WTC11 (cell line): ENCODE measurements at regions not wholly inside any gene's neighbourhood (a gene's known extent, or its start where the extent isn't known, plus 50 kb on each side); places are given as distances from the start of the nearest gene placed in this dataset.

Experiments used
- ATAC-seq: fragments of 200-7000 bp; cut with Tn5 transposase; 2 replicates; pipeline ENCODE4 v1.10.0; 2021; ENCODE audit warnings: mild to moderate bottlenecking, moderate library complexity
- CTCF ChIA-PET: fragments of 300-600 bp; sonication (Branson Sonifier 250); formaldehyde crosslinking; loops from one replicate; lab custom pipeline; 2021; ENCODE audit warnings: antibody characterized with exemption; lab: Charles Lee
- POLR2A ChIA-PET: fragments of 350-600 bp; sonication (Branson Sonifier 250); formaldehyde crosslinking; loops from one replicate; lab custom pipeline; 2021; ENCODE audit warnings: antibody characterized with exemption; lab: Charles Lee
- DNase-seq: peaks from one replicate; pipeline ENCODE4 v3.0.0; 2021; ENCODE audit warnings: low spot score
- H3K27ac Mint-ChIP-seq: 2 replicates; pipeline ENCODE4 v1.8.0; 2021; ENCODE audit warnings: mixed read lengths
- H3K27me3 Mint-ChIP-seq: 2 replicates; pipeline ENCODE4 v1.8.0; 2021; ENCODE audit warnings: low read depth, mild to moderate bottlenecking, moderate library complexity, mixed read lengths
- H3K36me3 Mint-ChIP-seq: 2 replicates; pipeline ENCODE4 v1.8.0; 2021; ENCODE audit warnings: mixed read lengths
- H3K4me1 Mint-ChIP-seq: 2 replicates; pipeline ENCODE4 v1.8.0; 2022; ENCODE audit warnings: mixed read lengths
- H3K4me3 Mint-ChIP-seq: 2 replicates; pipeline ENCODE4 v1.8.0; 2021; ENCODE audit warnings: mild to moderate bottlenecking, moderate library complexity, mixed read lengths
- H3K9me3 Mint-ChIP-seq: 2 replicates; pipeline ENCODE4 v1.8.0; 2021; ENCODE audit warnings: mixed read lengths
- ATF1 ChIP-seq: sonication (generic); formaldehyde crosslinking; IDR thresholded peaks from 2 replicates; pipeline ENCODE4 v1.8.1; 2023; ENCODE audit warnings: mild to moderate bottlenecking, moderate library complexity, missing genetic modification reagents
- EMX1 ChIP-seq: fragments of 250-450 bp; sonication (Bioruptor Pico); IDR thresholded peaks from 2 replicates; pipeline ENCODE4 v1.8.0; 2021; ENCODE audit warnings: mild to moderate bottlenecking
- FOXK1 ChIP-seq: sonication (generic); formaldehyde crosslinking; IDR thresholded peaks from 2 replicates; pipeline ENCODE4 v1.8.0; 2022; ENCODE audit warnings: mild to moderate bottlenecking, moderate library complexity, missing genetic modification reagents
- FOXP1 ChIP-seq: sonication (generic); formaldehyde crosslinking; IDR thresholded peaks from 2 replicates; pipeline ENCODE4 v1.8.0; 2022; ENCODE audit warnings: missing genetic modification reagents, mild to moderate bottlenecking, moderate library complexity, borderline replicate concordance
- JAZF1 ChIP-seq: fragments of 250-450 bp; sonication (Bioruptor Pico); IDR thresholded peaks from 2 replicates; pipeline ENCODE4 v1.9.0; 2021; ENCODE audit warnings: moderate library complexity, mild to moderate bottlenecking, inconsistent platforms
- KAT7 ChIP-seq: sonication (generic); formaldehyde crosslinking; IDR thresholded peaks from 2 replicates; pipeline ENCODE4 v1.8.1; 2023; ENCODE audit warnings: missing genetic modification reagents, mild to moderate bottlenecking, borderline replicate concordance
- NR2C2 ChIP-seq: sonication (generic); formaldehyde crosslinking; IDR thresholded peaks from 2 replicates; pipeline ENCODE4 v1.8.0; 2022; ENCODE audit warnings: mild to moderate bottlenecking, missing genetic modification reagents
- RORB ChIP-seq: fragments of 250-450 bp; sonication (Bioruptor Pico); IDR thresholded peaks from 2 replicates; pipeline ENCODE4 v1.9.0; 2021; ENCODE audit warnings: mild to moderate bottlenecking
- SOX15 ChIP-seq: fragments of 250-450 bp; sonication (Bioruptor Pico); IDR thresholded peaks from 2 replicates; pipeline ENCODE4 v1.9.0; 2021; ENCODE audit warnings: mild to moderate bottlenecking
- SP1 ChIP-seq: sonication (generic); formaldehyde crosslinking; conservative IDR thresholded peaks from 2 replicates; pipeline ENCODE4 v1.8.1; 2022; ENCODE audit warnings: missing genetic modification reagents
- TEAD4 ChIP-seq: sonication (generic); formaldehyde crosslinking; IDR thresholded peaks from 2 replicates; pipeline ENCODE4 v1.8.0; 2022; ENCODE audit warnings: mild to moderate bottlenecking, missing genetic modification reagents
- TP53 ChIP-seq: sonication (generic); formaldehyde crosslinking; IDR thresholded peaks from 2 replicates; pipeline ENCODE4 v1.8.1; 2023; ENCODE audit warnings: mild to moderate bottlenecking, missing genetic modification reagents
- ZNF138 ChIP-seq: sonication (generic); formaldehyde crosslinking; conservative IDR thresholded peaks from 2 replicates; pipeline ENCODE4 v1.8.1; 2022; ENCODE audit warnings: mild to moderate bottlenecking, moderate library complexity, missing genetic modification reagents
- ZNF396 ChIP-seq: fragments of 250-450 bp; sonication (Bioruptor Pico); IDR thresholded peaks from 2 replicates; pipeline ENCODE4 v1.8.0; 2021; ENCODE audit warnings: mild to moderate bottlenecking, moderate library complexity, borderline replicate concordance
- ZNF671 ChIP-seq: fragments of 250-450 bp; sonication (Bioruptor Pico); IDR thresholded peaks from 2 replicates; pipeline ENCODE4 v1.8.0; 2021; ENCODE audit warnings: mild to moderate bottlenecking
- TF ChIP-seq, protein P1 (sequence below): sonication (generic); formaldehyde crosslinking; IDR thresholded peaks from 2 replicates; pipeline ENCODE4 v1.8.1; 2023; ENCODE audit warnings: mild to moderate bottlenecking, moderate library complexity, missing genetic modification reagents
- TF ChIP-seq, protein P2 (sequence below): fragments of 250-450 bp; sonication (Bioruptor Pico); conservative IDR thresholded peaks from 2 replicates; pipeline ENCODE4 v1.9.0; 2021; ENCODE audit warnings: mild to moderate bottlenecking
- TF ChIP-seq, protein P3 (sequence below): sonication (generic); formaldehyde crosslinking; IDR thresholded peaks from 2 replicates; pipeline ENCODE4 v1.8.1; 2023; ENCODE audit warnings: mild to moderate bottlenecking, missing genetic modification reagents, moderate library complexity
- TF ChIP-seq, protein P4 (sequence below): sonication (generic); formaldehyde crosslinking; IDR thresholded peaks from 2 replicates; pipeline ENCODE4 v1.8.1; 2022; ENCODE audit warnings: low read depth, mild to moderate bottlenecking, moderate library complexity, missing genetic modification reagents, borderline replicate concordance
- TF ChIP-seq, protein P5 (sequence below): sonication (generic); formaldehyde crosslinking; IDR thresholded peaks from 2 replicates; pipeline ENCODE4 v1.8.0; 2022; ENCODE audit warnings: mild to moderate bottlenecking, missing genetic modification reagents
- TF ChIP-seq, protein P6 (sequence below): sonication (generic); formaldehyde crosslinking; IDR thresholded peaks from 2 replicates; pipeline ENCODE4 v1.8.1; 2022; ENCODE audit warnings: mild to moderate bottlenecking, missing genetic modification reagents, moderate library complexity, borderline replicate concordance
- TF ChIP-seq, protein P7 (sequence below): sonication (generic); formaldehyde crosslinking; IDR thresholded peaks from 2 replicates; pipeline ENCODE4 v1.8.1; 2023; ENCODE audit warnings: mild to moderate bottlenecking, missing genetic modification reagents
- TF ChIP-seq, protein P8 (sequence below): sonication (generic); formaldehyde crosslinking; IDR thresholded peaks from 2 replicates; pipeline ENCODE4 v1.8.0; 2022; ENCODE audit warnings: mild to moderate bottlenecking, missing genetic modification reagents
- TF ChIP-seq, protein P9 (sequence below): sonication (generic); formaldehyde crosslinking; IDR thresholded peaks from 2 replicates; pipeline ENCODE4 v1.8.1; 2022; ENCODE audit warnings: low read depth, missing genetic modification reagents, borderline replicate concordance

DNA sequence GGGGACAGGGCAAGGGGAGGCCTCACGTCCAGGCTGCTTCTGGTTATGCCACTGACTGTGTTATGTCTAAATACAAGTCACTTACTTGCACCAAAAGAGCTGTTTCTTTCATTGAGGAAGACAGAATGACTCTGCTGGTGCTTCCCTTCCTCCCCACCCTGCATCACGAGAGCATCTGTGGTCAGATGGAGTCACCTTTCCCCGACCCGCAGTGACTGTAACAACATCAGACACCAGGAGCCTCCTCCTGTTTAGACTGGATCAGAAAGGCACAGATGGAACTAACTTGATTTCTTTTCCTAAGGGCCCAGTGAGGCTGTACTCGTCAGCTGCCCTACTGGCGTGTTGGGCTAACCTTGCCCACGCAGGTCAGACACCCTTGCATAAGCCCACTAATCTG is 90.3 kb upstream of the ZNF536 start:
- TF ChIP-seq, protein P1, sequence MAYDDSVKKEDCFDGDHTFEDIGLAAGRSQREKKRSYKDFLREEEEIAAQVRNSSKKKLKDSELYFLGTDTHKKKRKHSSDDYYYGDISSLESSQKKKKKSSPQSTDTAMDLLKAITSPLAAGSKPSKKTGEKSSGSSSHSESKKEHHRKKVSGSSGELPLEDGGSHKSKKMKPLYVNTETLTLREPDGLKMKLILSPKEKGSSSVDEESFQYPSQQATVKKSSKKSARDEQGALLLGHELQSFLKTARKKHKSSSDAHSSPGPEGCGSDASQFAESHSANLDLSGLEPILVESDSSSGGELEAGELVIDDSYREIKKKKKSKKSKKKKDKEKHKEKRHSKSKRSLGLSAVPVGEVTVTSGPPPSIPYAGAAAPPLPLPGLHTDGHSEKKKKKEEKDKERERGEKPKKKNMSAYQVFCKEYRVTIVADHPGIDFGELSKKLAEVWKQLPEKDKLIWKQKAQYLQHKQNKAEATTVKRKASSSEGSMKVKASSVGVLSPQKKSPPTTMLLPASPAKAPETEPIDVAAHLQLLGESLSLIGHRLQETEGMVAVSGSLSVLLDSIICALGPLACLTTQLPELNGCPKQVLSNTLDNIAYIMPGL (CRISPR knock-in tag): no peak
- TF ChIP-seq, protein P2, sequence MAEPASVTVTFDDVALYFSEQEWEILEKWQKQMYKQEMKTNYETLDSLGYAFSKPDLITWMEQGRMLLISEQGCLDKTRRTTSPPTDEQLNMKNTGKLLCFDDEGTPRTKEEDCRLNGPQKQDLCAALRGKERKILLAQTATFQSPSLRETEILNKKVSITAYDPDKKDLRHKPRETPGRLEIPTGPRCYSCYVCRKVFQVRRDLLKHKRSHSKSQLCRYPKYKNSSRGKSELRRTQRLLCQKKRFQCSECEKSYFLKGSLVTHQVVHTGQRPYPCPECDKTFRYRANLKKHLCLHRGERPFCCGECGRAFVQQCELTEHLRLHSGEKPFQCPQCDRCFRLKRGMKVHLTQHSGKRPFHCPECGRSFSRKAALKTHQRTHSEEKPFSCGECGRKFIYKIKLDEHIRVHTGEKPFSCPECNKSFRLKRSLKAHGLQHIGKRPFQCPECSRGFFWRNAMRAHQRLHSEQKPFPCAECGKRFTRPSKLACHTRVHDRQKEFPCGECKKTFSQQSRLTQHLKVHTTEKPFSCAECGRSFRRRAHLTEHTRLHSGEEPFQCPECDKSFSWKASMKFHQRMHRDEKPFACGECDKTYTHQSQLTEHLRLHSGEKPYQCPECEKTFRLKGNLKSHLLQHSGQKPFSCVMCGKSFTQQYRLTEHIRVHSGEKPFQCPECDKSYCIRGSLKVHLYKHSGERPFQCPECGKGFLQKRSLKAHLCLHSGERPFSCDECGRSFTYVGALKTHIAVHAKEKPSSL (CRISPR knock-in tag): no peak
- TF ChIP-seq RORB (CRISPR knock-in tag) (no peak), KAT7 (CRISPR knock-in tag) (no peak), SOX15 (CRISPR knock-in tag) (no peak), NR2C2 (CRISPR knock-in tag) (no peak), ATF1 (CRISPR knock-in tag) (no peak), ZNF138 (CRISPR knock-in tag) (no peak), ZNF396 (CRISPR knock-in tag) (no peak)
- TF ChIP-seq, protein P3, sequence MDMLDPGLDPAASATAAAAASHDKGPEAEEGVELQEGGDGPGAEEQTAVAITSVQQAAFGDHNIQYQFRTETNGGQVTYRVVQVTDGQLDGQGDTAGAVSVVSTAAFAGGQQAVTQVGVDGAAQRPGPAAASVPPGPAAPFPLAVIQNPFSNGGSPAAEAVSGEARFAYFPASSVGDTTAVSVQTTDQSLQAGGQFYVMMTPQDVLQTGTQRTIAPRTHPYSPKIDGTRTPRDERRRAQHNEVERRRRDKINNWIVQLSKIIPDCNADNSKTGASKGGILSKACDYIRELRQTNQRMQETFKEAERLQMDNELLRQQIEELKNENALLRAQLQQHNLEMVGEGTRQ (CRISPR knock-in tag): no peak
- TF ChIP-seq, protein P4, sequence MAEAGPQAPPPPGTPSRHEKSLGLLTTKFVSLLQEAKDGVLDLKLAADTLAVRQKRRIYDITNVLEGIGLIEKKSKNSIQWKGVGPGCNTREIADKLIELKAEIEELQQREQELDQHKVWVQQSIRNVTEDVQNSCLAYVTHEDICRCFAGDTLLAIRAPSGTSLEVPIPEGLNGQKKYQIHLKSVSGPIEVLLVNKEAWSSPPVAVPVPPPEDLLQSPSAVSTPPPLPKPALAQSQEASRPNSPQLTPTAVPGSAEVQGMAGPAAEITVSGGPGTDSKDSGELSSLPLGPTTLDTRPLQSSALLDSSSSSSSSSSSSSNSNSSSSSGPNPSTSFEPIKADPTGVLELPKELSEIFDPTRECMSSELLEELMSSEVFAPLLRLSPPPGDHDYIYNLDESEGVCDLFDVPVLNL: no peak
- TF ChIP-seq, protein P5, sequence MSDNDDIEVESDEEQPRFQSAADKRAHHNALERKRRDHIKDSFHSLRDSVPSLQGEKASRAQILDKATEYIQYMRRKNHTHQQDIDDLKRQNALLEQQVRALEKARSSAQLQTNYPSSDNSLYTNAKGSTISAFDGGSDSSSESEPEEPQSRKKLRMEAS (CRISPR knock-in tag): no peak
- TF ChIP-seq, protein P6, sequence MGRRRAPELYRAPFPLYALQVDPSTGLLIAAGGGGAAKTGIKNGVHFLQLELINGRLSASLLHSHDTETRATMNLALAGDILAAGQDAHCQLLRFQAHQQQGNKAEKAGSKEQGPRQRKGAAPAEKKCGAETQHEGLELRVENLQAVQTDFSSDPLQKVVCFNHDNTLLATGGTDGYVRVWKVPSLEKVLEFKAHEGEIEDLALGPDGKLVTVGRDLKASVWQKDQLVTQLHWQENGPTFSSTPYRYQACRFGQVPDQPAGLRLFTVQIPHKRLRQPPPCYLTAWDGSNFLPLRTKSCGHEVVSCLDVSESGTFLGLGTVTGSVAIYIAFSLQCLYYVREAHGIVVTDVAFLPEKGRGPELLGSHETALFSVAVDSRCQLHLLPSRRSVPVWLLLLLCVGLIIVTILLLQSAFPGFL (CRISPR knock-in tag): no peak
- H3K27me3 Mint-ChIP-seq: peaks cover 2% of the 10 kb centered on the region; the same call in 1 of the 2 replicates
- H3K9me3 Mint-ChIP-seq: peaks cover 7% of the 10 kb centered on the region; the same call in 1 of the 2 replicates
- POLR2A ChIA-PET: no interaction called here
- CTCF ChIA-PET: interaction anchor here (0.6 kb wide), 1 partner anchor 269 kb away, joined by 4 read pairs; no protein-coding TSS in a partner anchor
- no peaks in the 10 kb centered on the region for H3K36me3 Mint-ChIP-seq
- H3K27ac Mint-ChIP-seq: no peak overlapping the region
- H3K4me3 Mint-ChIP-seq: no peak overlapping the region
- ATAC-seq: no peak
- H3K4me1 Mint-ChIP-seq: peaks cover 54% of the 10 kb centered on the region
- no peak for DNase-seq

DNA sequence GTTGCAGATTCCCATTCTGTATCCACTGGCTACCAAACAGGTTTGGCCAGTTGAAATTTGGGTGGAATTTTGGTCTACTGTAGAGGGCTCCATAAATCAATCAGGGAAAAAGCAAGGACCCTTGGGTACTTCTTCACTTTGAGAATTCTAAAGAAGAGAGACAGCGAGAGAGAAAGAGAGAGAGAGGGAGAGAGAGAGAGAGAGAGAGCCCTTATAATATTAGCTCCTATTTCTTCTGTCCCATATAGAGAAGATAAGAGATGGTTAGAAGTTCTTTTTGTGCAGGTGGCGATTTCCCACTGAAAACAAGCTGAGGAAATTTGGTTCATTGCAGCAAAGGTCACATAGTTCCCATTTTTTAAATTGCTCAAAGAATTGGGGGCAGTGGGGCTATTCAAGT is 88.6 kb upstream of the ZNF536 start:
- no peak overlapping the region for H3K4me3 Mint-ChIP-seq
- H3K27ac Mint-ChIP-seq: no peak overlapping the region
- peaks cover 2% of the 10 kb centered on the region; the same call in 1 of the 2 replicates for H3K27me3 Mint-ChIP-seq
- H3K36me3 Mint-ChIP-seq: no peaks in the 10 kb centered on the region
- POLR2A ChIA-PET: interaction anchor here (0.6 kb wide), 1 partner anchor 47 kb away, joined by 4 read pairs; no protein-coding TSS in a partner anchor
- ATAC-seq (no peak), DNase-seq (no peak)
- H3K9me3 Mint-ChIP-seq: peaks cover 9% of the 10 kb centered on the region; the same call in 1 of the 2 replicates
- CTCF ChIA-PET: no interaction called here
- H3K4me1 Mint-ChIP-seq: peaks cover 38% of the 10 kb centered on the region
- TF ChIP-seq EMX1 (CRISPR knock-in tag): no peak
- no peak for TF ChIP-seq FOXP1 (CRISPR knock-in tag)
- TF ChIP-seq, protein P4: no peak
- no peak for TF ChIP-seq SP1 (CRISPR knock-in tag)
- TF ChIP-seq, protein P7, sequence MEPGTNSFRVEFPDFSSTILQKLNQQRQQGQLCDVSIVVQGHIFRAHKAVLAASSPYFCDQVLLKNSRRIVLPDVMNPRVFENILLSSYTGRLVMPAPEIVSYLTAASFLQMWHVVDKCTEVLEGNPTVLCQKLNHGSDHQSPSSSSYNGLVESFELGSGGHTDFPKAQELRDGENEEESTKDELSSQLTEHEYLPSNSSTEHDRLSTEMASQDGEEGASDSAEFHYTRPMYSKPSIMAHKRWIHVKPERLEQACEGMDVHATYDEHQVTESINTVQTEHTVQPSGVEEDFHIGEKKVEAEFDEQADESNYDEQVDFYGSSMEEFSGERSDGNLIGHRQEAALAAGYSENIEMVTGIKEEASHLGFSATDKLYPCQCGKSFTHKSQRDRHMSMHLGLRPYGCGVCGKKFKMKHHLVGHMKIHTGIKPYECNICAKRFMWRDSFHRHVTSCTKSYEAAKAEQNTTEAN (CRISPR knock-in tag): no peak
- TF ChIP-seq, protein P8, sequence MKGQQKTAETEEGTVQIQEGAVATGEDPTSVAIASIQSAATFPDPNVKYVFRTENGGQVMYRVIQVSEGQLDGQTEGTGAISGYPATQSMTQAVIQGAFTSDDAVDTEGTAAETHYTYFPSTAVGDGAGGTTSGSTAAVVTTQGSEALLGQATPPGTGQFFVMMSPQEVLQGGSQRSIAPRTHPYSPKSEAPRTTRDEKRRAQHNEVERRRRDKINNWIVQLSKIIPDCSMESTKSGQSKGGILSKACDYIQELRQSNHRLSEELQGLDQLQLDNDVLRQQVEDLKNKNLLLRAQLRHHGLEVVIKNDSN (CRISPR knock-in tag): no peak
- TF ChIP-seq JAZF1 (CRISPR knock-in tag): no peak
- TF ChIP-seq FOXK1 (CRISPR knock-in tag): no peak
- TF ChIP-seq, protein P9, sequence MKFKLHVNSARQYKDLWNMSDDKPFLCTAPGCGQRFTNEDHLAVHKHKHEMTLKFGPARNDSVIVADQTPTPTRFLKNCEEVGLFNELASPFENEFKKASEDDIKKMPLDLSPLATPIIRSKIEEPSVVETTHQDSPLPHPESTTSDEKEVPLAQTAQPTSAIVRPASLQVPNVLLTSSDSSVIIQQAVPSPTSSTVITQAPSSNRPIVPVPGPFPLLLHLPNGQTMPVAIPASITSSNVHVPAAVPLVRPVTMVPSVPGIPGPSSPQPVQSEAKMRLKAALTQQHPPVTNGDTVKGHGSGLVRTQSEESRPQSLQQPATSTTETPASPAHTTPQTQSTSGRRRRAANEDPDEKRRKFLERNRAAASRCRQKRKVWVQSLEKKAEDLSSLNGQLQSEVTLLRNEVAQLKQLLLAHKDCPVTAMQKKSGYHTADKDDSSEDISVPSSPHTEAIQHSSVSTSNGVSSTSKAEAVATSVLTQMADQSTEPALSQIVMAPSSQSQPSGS: no peak
- no peak for TF ChIP-seq TP53
- no peak for TF ChIP-seq ZNF671 (CRISPR knock-in tag)
- TF ChIP-seq TEAD4 (CRISPR knock-in tag): no peak
